Fibroblast of skin of scalp (primary cell): ENCODE measurements at regions not wholly inside any gene's neighbourhood (a gene's known extent, or its start where the extent isn't known, plus 50 kb on each side); places are given as distances from the start of the nearest gene placed in this dataset.
"Not testable (repeated sequence)": the region's sequence is repeated elsewhere in the genome, so short reads cannot be mapped to it uniquely, and the experiment has no call there.

Experiments used
- DNase-seq: peaks from one replicate; pipeline ENCODE4 v3.0.0-alpha.2; 2013

DNA sequence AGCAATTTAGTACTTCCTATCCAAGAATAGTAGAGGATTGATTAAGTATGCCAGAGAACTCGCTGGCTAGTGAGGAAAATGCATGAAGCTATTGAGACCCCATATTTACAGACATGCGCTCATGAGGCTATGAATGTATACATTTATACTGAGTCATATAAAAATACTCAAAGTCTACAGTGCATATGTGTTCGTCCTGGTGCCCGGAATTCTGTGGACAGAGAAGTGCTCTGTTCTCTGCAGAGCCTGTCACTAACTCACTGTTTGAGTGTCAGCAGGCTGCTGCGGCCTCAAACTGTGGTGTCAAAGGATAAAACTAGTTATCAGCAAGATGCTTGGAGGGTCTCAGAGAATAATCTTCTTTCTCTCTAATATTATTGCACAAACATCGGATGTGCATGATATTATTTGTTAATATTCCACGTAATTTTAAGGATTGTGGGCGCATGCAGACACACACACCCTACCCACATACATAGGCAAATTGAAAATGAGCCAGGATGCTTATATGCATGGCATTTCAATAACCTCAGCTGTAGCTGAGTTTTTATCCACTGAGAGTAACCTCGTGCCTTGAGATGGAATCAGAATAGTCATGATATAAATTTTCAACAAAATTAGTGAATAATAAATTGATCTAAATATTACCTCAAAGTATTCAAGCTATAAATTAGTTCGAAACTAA lies 50.0 kb upstream of the TSC22D2 start:
- no peak for DNase-seq

DNA sequence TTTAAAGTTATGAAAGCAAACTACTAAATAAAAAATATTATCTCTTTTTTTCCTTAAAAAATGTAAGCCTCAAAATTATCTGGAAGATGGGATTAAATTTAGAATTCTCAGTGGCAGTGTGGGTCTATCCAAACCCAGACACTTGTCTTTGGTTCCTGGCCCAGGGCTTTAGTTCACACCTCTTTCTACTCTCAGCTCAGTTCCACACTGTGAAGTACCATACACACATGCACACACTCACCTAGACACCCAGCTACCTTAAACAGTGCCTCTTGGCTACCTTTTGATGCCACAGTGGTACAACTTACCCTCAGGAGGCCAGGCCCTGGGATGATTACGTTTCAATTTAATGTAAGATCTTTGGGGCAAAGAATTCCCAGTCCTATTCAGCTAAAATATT lies 51.0 kb upstream of the TSC22D2 start:
- DNase-seq: no peak

GRCh38 chr3:150355574-150355973 lies 52.5 kb upstream of the TSC22D2 start:
- DNase-seq: peak; percentile 21

GRCh38 chr3:150352931-150353330 lies 55.2 kb upstream of the TSC22D2 start:
- DNase-seq: no peak

DNA sequence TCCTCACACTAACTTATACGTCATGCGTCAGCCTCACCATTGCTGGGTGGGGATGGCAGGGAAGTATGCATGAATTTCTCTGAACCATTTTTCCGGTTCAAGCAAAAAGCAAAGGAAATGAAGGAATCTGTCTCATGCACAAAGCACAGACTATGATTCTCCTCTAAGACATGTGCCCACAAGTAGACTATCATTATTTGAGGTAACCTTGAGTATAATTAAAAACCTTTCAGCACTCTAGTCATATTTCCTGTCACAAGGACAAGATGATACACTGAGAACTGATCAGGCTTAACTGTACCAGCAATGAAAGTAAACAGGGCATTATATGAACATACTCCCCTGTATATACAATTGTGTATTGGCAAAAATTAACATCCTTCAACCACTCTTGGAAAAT lies 56.7 kb upstream of the TSC22D2 start:
- no peak for DNase-seq

- peak; percentile 88 for DNase-seq
Observed at GRCh38 chr3:150349314-150350097, 58.6 kb upstream of the TSC22D2 start.

- peak; percentile 96 for DNase-seq
Observed at GRCh38 chr3:150348500-150348899, 59.6 kb upstream of the TSC22D2 start.

DNA sequence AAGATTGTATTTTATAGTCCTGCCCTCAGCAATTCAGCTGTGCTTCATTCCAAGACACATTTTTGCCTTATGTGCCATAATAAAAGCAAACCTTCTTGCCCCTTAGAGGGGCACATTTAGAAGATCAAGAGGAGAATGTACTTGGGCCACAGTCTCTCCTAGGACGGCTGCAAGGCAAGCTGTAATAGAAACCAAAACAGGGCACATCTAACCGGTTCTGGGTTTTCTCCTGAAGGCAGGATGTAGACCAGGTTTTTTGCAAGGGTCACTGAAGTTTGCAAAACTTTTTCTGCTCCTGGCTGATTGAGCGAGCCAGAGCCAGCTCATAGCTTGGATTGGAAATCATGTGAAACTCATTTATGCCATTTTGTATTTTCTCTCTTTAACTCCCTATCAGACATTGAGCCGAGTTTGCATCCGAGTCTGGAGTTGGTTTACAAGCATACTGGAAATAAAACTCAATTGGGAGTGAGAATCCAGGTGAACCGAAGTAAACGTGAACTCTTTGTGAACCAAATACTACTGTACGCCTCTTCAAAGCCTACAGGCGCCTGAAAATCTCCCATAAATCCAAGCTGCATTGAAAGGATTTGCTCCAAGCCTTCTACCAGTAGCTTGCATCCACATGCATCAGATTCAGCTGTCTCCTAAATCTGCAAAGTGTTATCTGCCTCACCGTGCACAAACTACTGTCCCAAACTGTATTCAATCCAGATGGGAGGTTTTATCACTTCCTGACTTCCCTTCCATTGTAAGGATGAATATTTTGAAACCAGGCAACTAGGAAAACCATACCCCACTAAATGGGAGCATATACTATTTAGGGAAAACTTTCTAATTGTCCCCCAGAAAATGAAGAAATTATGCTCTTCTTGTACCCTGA lies 60.9 kb upstream of the TSC22D2 start:
- DNase-seq: peak; percentile 73

DNA sequence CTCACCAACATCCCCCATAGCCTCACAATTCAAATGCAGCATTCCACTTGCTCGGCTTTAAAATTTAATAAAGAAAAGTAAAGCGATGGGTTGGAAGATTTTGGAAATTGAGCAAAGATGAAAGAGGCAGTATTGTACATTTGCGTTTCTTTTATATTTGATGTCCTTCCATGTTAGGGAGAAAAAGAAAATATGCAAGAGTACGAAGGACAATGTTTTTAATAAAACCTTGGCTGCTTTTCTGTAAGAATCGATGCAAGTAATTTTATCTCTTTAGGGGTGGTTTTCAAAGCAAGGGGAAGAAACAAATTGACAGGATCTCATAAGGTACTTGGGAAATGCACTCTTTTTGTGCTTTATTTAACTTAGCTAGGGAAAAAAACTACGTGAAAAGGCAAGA lies 61.8 kb upstream of the TSC22D2 start:
- no peak for DNase-seq

- peak; percentile 49 for DNase-seq
Observed at GRCh38 chr3:150345021-150345538, 63.0 kb upstream of the TSC22D2 start.

DNA sequence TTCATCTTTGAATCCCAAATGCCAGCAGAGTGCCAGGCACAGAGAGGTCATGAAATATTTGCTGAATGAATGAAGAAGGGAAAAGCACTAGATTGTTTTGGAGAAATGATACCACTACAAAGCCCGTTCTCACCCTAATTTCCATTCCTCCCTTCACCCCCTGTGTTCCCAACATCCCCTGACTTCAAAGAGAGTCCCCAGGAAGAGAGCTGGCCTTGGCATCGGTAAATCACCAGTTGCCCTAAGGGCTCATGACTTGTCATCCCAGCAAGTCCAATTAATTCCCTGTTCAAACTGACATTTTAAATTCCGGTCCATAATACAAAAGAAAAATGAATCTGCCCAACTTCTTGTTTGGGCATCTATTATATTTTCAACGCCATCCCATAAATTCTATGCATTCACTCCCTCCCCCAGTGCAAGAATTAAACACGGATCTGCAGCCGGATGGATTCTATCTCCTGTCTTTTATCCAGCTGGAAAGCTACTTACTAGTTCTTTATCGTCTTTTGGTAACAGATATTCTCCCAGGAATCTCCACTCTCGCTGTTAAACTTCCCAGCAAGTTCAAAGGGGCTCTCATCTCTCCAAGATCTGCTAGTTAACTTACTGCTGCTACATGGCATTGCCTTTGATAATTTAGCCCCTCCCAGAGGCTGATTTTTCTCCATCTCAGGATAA lies 63.9 kb upstream of the TSC22D2 start:
- no peak for DNase-seq

DNA sequence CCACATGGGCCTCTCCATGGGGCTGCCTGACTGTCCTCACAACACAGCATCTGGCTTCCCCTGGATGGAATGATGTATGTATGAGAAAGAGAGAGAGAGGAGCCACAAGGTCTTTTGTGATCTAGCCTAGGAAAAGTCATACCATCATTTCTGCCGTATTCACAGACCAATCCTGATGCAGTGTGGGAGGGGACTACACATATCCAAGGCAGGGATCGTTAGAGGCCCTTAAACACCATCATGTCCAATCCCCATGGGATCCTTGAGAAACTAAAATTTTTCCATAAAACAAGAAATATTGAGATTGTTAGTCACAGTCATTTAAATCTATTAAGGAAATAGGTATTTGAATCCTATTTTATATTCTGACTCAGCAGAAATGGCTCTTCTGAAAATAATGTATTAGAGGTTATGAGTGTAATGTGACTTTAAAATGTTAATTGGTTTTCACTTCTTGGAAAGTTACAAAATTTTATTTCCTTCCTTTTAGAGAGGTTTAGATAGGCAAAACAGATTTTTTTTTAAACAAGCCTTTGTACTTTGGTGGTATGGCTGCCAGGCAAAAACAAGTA lies 65.1 kb upstream of the TSC22D2 start:
- DNase-seq: peak; percentile 67

DNA sequence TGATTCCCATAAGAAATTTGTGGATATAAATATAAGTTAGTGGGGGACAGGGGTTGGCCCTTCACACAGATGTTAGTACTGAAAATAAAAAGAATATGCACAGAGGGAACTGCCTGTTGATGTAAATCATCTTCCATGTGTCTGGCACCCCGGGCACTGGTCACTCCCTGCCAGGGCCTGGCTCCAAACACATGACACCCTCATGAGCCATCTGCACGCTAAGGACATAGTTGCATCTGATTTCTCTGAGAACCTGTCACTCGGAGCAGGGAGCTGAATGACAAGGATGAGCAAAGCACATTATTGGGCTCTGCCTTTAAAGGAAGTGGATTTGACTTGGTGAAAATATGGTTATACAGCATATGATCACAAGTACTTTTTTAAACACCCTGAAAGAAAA lies 66.2 kb upstream of the TSC22D2 start:
- no peak for DNase-seq

DNA sequence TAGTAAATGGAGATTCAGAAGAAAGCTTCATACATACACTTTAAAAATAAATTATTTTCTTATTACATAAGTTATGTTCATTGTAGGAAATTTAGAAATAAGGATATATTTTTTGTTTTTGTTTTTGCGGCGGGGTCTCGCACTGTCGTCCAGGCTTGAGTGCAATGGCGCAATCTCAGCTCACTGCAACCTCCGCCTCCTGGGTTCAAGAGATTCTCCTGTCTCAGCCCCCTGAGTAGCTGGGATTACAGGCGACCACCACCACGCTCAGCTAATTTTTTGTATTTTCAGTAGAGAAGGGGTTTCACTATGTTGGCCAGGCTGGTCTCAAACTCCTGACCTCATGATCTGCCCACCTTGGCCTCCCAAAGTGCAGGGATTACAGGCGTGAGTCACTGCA lies 71.7 kb upstream of the TSC22D2 start:
- DNase-seq: not testable (repeated sequence)

GRCh38 chr3:150335631-150336030 lies 72.5 kb upstream of the TSC22D2 start:
- DNase-seq: peak; percentile 69

DNA sequence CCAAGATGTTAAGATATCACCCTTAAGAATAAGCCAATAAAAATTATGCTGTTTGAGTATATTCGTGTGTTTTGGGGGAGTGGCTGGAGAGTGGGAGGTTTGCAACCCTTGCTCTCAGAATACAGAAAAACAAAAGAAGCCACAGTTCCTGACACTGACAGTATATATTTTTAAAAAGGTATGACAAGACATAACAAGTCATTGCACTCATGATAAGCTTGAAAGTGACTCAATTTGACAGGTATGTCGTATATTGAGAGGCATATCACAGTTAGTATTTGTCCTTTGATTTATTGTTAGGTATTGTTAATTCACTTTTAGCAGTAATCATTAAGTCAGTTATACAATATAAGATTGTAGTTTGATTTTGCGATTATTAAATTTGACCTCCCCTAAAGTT lies 73.1 kb upstream of the TSC22D2 start:
- no peak for DNase-seq

- DNase-seq: no peak
Observed at GRCh38 chr3:150333477-150333876, 74.6 kb upstream of the TSC22D2 start.

DNA sequence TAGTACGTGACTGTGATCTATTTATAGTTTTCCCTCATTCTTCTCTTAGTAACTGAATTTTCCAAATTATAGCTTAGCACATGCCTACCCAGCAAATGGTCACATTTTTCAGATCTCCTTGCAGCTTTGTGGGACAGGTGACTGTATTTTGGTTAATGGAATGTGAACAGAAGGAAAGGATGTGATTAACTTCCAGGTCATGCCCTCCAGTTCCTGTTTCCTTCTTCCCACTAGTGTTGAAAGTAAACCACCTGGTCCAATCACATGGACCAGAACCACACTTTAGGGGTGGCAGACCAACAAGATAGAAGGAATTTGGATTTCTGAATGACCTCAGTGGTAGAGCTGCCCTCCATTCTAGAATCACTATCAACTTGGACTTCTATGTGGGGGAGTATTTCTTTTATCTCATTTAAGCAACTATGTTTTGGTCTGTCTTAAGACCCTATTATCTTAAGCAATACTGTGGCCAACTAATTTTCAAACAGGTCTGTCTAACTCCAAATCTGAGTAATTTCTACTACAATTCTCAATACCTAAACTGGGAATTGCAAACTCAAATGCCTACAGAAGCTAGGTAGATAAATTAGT lies 76.0 kb upstream of the TSC22D2 start:
- DNase-seq: no peak

GRCh38 chr3:150330872-150331271 lies 77.2 kb upstream of the TSC22D2 start:
- DNase-seq: no peak

DNA sequence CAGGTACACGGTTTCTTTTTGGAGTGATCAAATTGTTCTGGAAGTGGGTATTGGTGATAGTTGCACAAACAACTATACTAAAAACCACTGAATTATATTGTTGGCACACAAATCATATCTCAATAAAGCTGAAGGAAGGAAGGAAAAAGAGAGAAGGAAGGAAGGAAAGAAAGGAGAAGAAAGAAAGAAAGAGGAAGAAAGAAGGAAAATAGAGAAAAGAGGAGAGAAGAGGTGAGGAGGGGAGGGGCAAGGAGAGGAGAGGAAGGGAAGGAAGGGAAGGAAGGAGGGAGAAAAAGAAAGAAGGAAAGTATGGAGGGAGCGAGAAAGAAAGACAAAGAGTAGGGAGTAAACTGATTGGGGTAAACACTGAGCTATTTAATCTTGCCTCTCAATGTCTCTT lies 77.9 kb upstream of the TSC22D2 start:
- DNase-seq: no peak

DNA sequence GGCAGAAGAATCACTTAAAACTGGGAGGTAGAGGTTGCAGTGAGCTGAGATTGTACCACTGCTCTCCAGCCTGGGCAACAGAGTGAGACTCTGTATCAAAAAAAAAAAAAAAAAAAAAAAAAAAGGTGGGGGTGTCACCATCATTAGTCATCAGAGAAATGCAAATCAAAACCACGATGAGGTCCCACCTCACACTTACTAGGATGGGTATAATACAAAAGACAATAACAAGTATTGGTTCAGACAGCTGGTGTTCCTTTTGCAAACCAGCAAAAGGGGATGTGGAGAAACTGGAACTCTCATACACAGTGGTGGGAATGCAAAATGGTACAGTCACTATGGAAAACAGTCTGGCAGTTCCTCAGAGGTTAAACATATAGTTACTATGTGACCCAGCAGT lies 78.7 kb upstream of the TSC22D2 start:
- no peak for DNase-seq

DNA sequence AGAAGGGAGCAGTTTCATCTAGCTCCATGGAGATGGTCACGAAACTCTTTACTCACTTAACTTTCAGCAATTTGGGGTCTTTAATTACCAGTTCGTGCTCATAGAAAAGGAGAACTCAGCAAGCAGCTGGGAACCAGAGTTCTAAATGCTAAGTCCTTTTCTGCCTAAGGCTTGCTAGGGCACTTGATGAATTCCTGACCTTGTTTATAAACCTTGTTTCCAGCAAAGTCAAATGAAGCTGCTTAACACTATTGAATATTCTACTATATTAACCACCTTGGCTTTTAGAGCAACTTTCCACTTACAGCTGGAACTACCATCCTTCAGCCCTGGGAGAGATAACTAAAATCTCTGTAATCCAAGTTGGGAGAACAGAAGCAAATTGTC lies 79.5 kb upstream of the TSC22D2 start:
- no peak for DNase-seq
